ENCODE measurements at regions not wholly inside any gene's neighbourhood (a gene's known extent, or its start where the extent isn't known, plus 50 kb on each side); places are given as distances from the start of the nearest gene placed in this dataset.

DNA sequence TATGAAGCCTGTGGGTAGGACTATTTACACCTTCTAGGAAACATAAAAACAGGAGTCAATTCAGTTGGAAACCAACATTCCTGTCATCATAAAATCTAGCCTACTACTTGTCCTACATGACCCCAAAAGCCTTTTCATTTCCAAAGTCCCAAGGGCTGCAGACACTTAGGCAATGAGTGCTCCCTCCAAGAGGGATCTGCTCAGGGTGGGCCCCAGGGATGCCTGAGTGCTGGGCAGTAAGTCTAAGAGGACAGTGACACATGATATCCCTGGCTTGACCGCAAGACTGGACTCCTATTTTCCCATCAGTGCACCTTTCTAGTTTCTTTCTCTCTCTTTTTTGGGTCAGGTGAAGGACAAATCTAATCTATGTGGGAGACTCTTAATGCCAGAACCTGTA lies 1101.3 kb downstream of the GRIK2 start:
- TF ChIP-seq POLR2A (IDR thresholded peaks at IDR 0.05; ENCODE audit: low read length) (no peak), GATA1 (IDR thresholded peaks at IDR 0.05; ENCODE audit: low read depth, low read length) (no peak)
